Spinal cord (tissue), 9 donors: ENCODE measurements at regions not wholly inside any gene's neighbourhood (a gene's known extent, or its start where the extent isn't known, plus 50 kb on each side); places are given as distances from the start of the nearest gene placed in this dataset.

ENCODE experiments used
- DNase-seq, 6 donors: peaks; one replicate each; pipeline versions ENCODE4 v3.0.0 to v3.0.0-alpha.2; 2013 to 2015; ENCODE audit warnings: low spot score in 6 of 6, low read depth in 4 of 6
- H3K27ac ChIP-seq: one replicate; pipeline ENCODE4 v1.5.1; 2013; ENCODE audit warnings: low read depth, low read length, control low read depth
- H3K27me3 ChIP-seq: one replicate; pipeline ENCODE4 v1.6.1; 2013; ENCODE audit warnings: low read length; ENCODE audit not compliant: control insufficient read depth, insufficient read depth
- H3K36me3 ChIP-seq: one replicate; pipeline ENCODE4 v1.6.1; 2013; ENCODE audit warnings: low read length; ENCODE audit not compliant: control insufficient read depth, insufficient read depth
- H3K4me1 ChIP-seq: one replicate; pipeline ENCODE4 v1.6.1; 2013; ENCODE audit warnings: low read length; ENCODE audit not compliant: control insufficient read depth, insufficient read depth
- H3K4me3 ChIP-seq: one replicate; pipeline ENCODE4 v1.5.1; 2013; ENCODE audit warnings: low read depth, low read length, control low read depth
- H3K9me3 ChIP-seq: one replicate; pipeline ENCODE4 v1.6.1; 2013; ENCODE audit warnings: low read length; ENCODE audit not compliant: control insufficient read depth, insufficient read depth
- WGBS: methylation state at CpG from one replicate; pipeline ENCODE4 v1.1.5; 2013; ENCODE audit warnings: missing lambda C conversion rate; ENCODE audit not compliant: insufficient coverage; 5-methylcytosine and 5-hydroxymethylcytosine counted together
- donor health status: healthy.

DNA sequence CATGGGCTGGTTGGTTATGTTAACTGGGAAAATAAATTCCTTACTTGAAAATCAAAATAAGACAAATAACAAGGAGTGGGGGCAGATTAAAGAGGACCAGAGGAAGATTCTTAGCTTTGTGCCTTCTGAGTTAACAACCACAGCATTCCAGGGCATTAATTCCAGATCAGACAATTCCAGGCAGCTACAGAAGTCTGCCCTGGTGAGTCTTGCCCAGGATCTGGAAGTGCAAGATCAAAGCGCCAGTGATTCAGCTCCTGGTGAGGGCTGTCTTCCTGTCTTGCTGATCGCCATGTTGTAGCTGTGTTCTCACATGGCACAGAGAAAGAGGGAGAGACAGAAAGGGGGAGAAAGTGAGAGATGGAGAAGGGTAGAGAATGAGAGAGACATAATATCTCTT lies 65.6 kb downstream of the ANXA2R start:
- 100% methylated on average over 1 of the region's 2 CpGs for WGBS

DNA sequence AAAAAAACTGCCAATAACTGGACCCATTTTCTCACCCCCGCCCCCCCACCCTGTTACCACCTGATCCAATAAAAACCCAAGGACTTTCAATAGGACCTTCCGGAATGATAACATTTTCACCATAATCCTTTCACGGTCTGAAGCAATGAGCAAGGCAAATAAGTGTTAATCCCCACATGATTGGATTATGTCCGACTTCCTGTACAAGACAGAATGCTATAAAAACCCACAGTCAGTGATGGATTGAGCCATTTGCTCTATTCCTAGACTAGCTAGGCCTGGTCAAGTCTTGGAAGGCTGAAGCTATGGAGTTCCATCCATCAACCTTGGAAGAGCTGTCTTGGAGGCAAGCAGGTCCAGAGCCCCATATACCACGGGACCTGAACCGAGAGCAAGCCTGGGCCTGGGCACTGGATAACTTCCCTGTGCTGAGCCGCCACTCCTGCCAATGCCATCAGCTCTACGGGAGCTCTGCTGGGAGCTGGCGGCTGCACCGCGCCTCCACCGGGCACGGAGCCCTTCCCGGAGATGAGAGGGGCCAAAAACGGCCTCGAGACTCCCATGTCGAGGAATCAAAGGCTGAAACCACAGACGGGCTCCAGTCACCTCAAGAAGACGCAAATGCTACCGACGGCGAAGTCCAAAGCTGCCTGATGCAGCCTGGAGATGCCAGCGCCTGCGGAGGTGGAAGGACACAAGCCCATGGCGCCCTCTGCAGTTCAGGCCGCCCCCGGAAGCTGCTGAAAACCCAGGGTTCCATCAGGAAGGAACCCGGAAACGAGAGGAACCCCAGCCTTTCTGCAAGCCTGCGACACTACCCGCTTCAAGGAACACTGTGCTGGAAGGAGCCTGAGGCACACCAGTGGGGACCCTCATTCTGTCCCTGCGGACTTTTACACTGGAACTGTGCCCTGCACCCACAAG lies 69.2 kb downstream of the ANXA2R start:
- H3K27ac ChIP-seq: no peak overlapping the region
- WGBS: 56% methylated on average over 30 of the region's 32 CpGs
- no peak overlapping the region for H3K4me3 ChIP-seq
- DNase-seq: no peak
- H3K4me1 ChIP-seq: no peaks in the 10 kb centered on the region
- no peaks in the 10 kb centered on the region for H3K9me3 ChIP-seq
- H3K36me3 ChIP-seq: no peaks in the 10 kb centered on the region
- H3K27me3 ChIP-seq: peaks cover 3% of the 10 kb centered on the region

More for the DNA sequence above, 65.6 kb downstream of the ANXA2R start:
- Histone ChIP-seq H3K36me3 (no peaks in the 10 kb centered on the region), H3K4me3 (no peak overlapping the region), H3K4me1 (no peaks in the 10 kb centered on the region), H3K27ac (no peak overlapping the region), H3K9me3 (no peaks in the 10 kb centered on the region), H3K27me3 (peaks cover 5% of the 10 kb centered on the region)
- no peak for DNase-seq

DNA sequence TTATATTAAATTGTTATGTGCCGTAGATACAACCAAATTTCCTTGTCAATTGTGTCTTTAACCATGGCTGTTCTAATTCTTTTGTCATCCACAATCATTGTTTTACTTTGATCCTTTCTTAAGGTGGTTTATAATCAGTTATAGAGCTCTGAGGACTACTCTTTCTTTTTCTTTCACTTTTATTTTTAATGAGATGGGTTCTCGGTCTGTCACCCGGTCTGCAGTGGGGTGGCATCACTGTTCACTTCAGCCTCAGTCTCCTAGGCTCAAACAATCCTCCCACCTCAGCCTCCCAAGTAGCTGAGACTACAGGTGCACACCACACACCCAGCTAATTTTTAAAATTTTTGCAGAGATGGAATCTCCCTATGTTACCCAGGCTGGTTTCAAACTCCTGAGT lies 74.2 kb downstream of the ANXA2R start:
- Histone ChIP-seq H3K4me3 (no peak overlapping the region), H3K27ac (no peak overlapping the region), H3K4me1 (no peaks in the 10 kb centered on the region), H3K27me3 (peaks cover 8% of the 10 kb centered on the region), H3K9me3 (no peaks in the 10 kb centered on the region), H3K36me3 (no peaks in the 10 kb centered on the region)
- DNase-seq: no peak
- no CpG with 5 or more reads among the region's 3 CpGs for WGBS

DNA sequence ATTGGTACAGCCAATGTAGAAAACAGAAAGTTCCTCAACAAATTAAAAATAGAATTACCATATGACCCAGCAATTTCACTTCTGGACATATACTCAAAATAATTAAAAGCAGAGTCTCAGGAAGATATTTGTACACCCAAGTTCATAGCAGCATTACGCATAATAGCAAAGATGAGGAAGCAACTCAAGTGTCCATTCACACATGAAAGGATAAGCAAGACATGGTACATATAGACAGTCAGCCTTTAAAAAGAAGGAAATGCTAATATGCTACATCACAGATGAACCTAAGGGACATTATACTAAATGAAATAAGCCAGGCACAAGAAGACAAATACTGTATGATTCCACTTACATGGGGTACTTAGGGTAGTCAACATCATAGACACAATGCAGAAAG lies 76.7 kb downstream of the ANXA2R start:
- WGBS: no CpG with 5 or more reads among the region's 1 CpG
- Histone ChIP-seq H3K4me3 (no peak overlapping the region), H3K9me3 (no peaks in the 10 kb centered on the region), H3K36me3 (no peaks in the 10 kb centered on the region), H3K4me1 (no peaks in the 10 kb centered on the region), H3K27ac (no peak overlapping the region), H3K27me3 (peaks cover 23% of the 10 kb centered on the region)
- DNase-seq: no peak

DNA sequence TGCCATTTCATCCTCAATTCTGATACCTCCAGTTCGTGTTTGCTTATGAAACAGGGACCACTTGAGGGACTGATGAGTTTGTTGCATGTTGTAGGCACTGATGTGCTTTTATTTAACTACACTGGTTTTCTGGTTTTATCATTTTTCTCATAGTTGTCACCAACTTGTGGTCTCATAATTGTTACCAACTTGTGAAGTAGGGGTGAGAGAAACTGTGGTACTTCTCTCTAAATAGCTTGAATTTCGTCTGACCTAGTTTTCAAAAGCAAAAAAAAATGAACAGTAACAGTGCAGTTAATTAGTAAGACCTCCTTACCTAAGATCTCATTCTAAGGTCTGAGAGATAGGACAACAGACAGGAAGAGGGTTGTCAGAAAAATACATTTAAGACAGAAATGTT lies 78.0 kb downstream of the ANXA2R start:
- H3K27me3 ChIP-seq: peaks cover 30% of the 10 kb centered on the region
- no peaks in the 10 kb centered on the region for H3K4me1 ChIP-seq
- WGBS: no CpG with 5 or more reads among the region's 2 CpGs
- H3K4me3 ChIP-seq: no peak overlapping the region
- no peaks in the 10 kb centered on the region for H3K9me3 ChIP-seq
- H3K27ac ChIP-seq: no peak overlapping the region
- H3K36me3 ChIP-seq: no peaks in the 10 kb centered on the region
- no peak for DNase-seq

DNA sequence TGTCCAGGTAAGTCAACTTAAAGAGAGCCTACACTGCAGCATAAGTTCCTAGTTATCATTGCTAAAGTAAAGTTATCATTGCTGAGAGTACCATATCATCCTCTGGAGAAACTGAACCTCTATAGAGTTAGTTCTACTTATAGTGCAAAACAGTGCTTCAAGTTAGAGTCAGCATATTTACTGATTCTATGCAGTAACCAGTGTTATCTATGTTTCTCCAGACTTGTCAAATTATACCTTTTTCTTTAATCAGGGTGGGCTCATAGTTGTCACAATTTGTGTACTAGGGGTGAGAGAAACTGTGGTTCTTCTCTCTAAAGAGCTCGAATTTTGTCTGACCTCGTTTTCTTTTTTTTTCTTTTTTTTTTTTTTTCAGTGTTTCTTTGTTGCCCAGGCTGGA lies 79.6 kb downstream of the ANXA2R start:
- Histone ChIP-seq H3K4me3 (no peak overlapping the region), H3K4me1 (no peaks in the 10 kb centered on the region), H3K36me3 (no peaks in the 10 kb centered on the region), H3K27ac (no peak overlapping the region), H3K9me3 (no peaks in the 10 kb centered on the region), H3K27me3 (peaks cover 45% of the 10 kb centered on the region)
- DNase-seq: no peak
- 61% methylated on average over 2 of the region's 2 CpGs for WGBS

DNA sequence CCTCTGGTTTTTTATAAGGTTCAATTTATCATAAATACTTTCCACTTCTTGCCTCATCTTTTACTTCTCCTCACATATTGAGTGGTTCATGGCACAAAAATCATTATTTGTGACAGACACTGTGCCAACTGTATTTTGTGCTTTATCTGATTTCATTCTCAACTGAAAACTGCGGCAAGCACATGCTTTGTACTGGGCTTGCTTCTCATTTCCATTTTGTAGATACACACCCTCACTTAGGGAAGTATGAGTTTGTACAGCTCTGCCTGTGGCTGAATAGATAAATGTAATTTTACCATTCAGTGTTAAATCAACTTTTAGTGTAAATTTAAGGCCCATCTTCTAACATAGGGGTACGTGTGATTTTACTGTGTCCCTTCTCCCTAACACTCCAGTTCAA lies 83.6 kb downstream of the ANXA2R start:
- Histone ChIP-seq H3K36me3 (no peaks in the 10 kb centered on the region), H3K27ac (no peak overlapping the region), H3K27me3 (peaks cover 79% of the 10 kb centered on the region), H3K9me3 (peaks cover 2% of the 10 kb centered on the region), H3K4me3 (no peak overlapping the region), H3K4me1 (peaks cover 10% of the 10 kb centered on the region)
- DNase-seq: no peak
- WGBS: 83% methylated on average over 1 of the region's 2 CpGs

DNA sequence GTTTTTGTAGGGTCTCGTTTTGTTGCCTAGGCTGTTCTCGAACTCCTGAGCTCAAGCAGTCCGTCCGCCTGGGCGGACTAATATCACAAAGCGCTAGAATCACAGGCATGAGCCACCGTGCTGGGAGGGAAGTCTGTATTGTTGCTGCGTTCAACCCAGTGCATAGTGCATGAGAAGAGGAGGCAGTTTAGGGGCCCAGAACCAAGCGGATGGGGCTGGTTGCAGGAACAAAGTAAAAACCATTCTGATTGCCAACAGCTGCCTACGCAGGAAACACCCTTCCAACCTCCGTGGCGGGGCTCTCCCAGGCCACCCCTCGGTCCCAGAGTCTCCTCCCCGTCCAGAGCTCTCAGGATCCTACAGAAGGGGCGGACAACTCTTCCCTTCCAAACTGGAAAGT lies 87.1 kb downstream of the ANXA2R start:
- Histone ChIP-seq H3K4me3 (no peak overlapping the region), H3K27ac (no peak overlapping the region), H3K36me3 (no peaks in the 10 kb centered on the region), H3K4me1 (peaks cover 19% of the 10 kb centered on the region), H3K27me3 (peaks cover 94% of the 10 kb centered on the region), H3K9me3 (peaks cover 2% of the 10 kb centered on the region)
- 3% methylated on average over 14 of the region's 15 CpGs for WGBS
- peak in 2 of 6 donors; percentile 3 to 7 for DNase-seq

DNA sequence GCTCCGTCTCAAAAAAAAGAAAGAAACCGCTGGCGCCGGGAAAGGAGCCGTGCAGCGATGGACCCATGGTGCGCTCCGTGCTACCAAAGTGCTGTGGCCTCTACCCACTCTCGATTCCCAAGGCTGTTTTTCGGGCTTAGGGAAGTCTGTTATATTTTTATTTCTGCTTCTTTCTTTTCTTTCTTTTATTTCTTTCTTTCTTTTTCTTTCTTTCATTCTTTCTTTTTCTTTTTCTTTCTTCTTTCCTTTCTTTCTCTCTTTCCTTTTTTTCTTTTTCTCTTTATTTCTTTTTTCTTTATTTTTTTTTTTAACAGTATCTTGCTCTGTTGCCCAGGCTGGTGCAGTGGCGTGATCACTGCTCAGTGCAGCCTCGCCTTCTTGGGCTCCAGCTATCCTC lies 87.5 kb downstream of the ANXA2R start:
- H3K4me3 ChIP-seq: no peak overlapping the region
- DNase-seq: peak in 1 of 6 donors; percentile 25
- H3K27me3 ChIP-seq: peaks cover 95% of the 10 kb centered on the region
- peaks cover 19% of the 10 kb centered on the region for H3K4me1 ChIP-seq
- H3K36me3 ChIP-seq: no peaks in the 10 kb centered on the region
- no peak overlapping the region for H3K27ac ChIP-seq
- WGBS: 9% methylated on average over 8 of the region's 12 CpGs
- peaks cover 2% of the 10 kb centered on the region for H3K9me3 ChIP-seq

DNA sequence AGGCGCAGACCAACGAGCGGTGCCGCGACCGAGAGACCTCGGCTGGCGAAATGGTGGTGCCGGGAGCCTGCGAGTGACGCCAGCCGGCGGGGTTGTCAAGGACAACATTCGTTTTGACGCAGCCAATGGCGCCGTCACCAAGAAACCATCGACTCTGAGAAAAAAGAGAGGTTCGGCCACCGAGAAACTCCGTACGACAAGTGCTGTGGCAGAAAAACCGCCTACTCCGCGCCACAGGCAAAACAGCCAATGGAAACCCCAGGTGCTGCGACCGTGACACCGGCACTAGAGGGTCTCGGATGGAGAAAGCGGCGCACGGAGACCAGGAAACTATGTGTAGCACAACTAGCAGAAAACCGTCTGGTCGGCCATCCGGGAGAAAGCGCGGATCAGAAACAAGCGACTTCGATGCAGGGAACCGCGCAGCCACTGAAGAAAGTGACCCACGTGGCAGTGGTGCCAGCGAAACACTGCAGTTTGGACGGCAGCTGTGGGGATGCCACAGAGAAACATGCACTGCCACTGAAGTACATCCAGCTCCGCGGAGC lies 88.8 kb downstream of the ANXA2R start:
- WGBS: under 1% methylated on average over 46 of the region's 46 CpGs
- Histone ChIP-seq H3K27ac (no peak overlapping the region), H3K4me1 (peaks cover 19% of the 10 kb centered on the region), H3K36me3 (no peaks in the 10 kb centered on the region), H3K4me3 (peak overlapping the region; percentile 18), H3K27me3 (peaks cover 93% of the 10 kb centered on the region), H3K9me3 (peaks cover 2% of the 10 kb centered on the region)
- peak in 3 of 6 donors; percentile 1 to 66 (median 33) for DNase-seq
